Thoracic aorta (tissue), 2 donors: ENCODE measurements at regions not wholly inside any gene's neighbourhood (a gene's known extent, or its start where the extent isn't known, plus 50 kb on each side); places are given as distances from the start of the nearest gene placed in this dataset.

Source experiments
- ATAC-seq: fragments of 150-250 bp; one replicate; pipeline ENCODE4 v1.8.0; 2017; ENCODE audit warnings: low read depth; ENCODE audit not compliant: insufficient number of reproducible peaks, low FRiP score
- DNase-seq: peaks from one replicate; pipeline ENCODE4 v3.0.0-alpha.2; 2020; ENCODE audit warnings: low spot score
- H3K27ac ChIP-seq, 2 donors: fragments of 200-600 bp; sonication (generic); 1 replicate in 1 of 2; 2 replicates in 1 of 2; pipeline ENCODE4 v1.5.1; 2016; ENCODE audit warnings: mild to moderate bottlenecking in 2 of 2, moderate library complexity in 2 of 2
- H3K27me3 ChIP-seq: fragments of 200-600 bp; sonication (generic); replicated peaks from 2 replicates; pipeline ENCODE4 v1.6.0; 2016; ENCODE audit warnings: mild to moderate bottlenecking; ENCODE audit not compliant: insufficient read depth
- H3K36me3 ChIP-seq: fragments of 200-600 bp; sonication (generic); one replicate; pipeline ENCODE4 v1.5.1; 2016
- H3K4me1 ChIP-seq, 2 donors: fragments of 200-600 bp; sonication (generic); 1 replicate in 1 of 2; 2 replicates in 1 of 2; pipeline versions ENCODE4 v1.5.1 to v1.6.0; 2016; ENCODE audit warnings: low read depth in 2 of 2, mild to moderate bottlenecking in 1 of 2; ENCODE audit not compliant: control insufficient read depth in 1 of 2
- H3K4me3 ChIP-seq: fragments of 200-600 bp; sonication (generic); 2 replicates; pipeline ENCODE4 v1.5.1; 2016; ENCODE audit warnings: mild to moderate bottlenecking
- H3K9me3 ChIP-seq: fragments of 200-600 bp; sonication (generic); 2 replicates; pipeline ENCODE4 v1.5.1; 2016
- TF ChIP-seq, protein P1 (sequence below): fragments of 200-600 bp; sonication (generic); IDR thresholded peaks from one replicate; pipeline ENCODE4 v1.5.1; 2019; ENCODE audit warnings: antibody characterized with exemption

GRCh38 chrX:57772637-57773036 is 92.6 kb upstream of the NLRP2B start:
- Histone ChIP-seq H3K4me1 (no peaks in the 10 kb centered on the region), H3K4me3 (no peak overlapping the region), H3K36me3 (no peaks in the 10 kb centered on the region), H3K27me3 (no peaks in the 10 kb centered on the region), H3K9me3 (no peaks in the 10 kb centered on the region), H3K27ac (no peak overlapping the region)
- ATAC-seq (no peak), DNase-seq (no peak)
- TF ChIP-seq, protein P1, sequence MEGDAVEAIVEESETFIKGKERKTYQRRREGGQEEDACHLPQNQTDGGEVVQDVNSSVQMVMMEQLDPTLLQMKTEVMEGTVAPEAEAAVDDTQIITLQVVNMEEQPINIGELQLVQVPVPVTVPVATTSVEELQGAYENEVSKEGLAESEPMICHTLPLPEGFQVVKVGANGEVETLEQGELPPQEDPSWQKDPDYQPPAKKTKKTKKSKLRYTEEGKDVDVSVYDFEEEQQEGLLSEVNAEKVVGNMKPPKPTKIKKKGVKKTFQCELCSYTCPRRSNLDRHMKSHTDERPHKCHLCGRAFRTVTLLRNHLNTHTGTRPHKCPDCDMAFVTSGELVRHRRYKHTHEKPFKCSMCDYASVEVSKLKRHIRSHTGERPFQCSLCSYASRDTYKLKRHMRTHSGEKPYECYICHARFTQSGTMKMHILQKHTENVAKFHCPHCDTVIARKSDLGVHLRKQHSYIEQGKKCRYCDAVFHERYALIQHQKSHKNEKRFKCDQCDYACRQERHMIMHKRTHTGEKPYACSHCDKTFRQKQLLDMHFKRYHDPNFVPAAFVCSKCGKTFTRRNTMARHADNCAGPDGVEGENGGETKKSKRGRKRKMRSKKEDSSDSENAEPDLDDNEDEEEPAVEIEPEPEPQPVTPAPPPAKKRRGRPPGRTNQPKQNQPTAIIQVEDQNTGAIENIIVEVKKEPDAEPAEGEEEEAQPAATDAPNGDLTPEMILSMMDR = no peak

- Histone ChIP-seq H3K27ac (no peak overlapping the region), H3K27me3 (no peaks in the 10 kb centered on the region), H3K36me3 (no peaks in the 10 kb centered on the region), H3K4me1 (no peaks in the 10 kb centered on the region), H3K4me3 (no peak overlapping the region), H3K9me3 (no peaks in the 10 kb centered on the region)
- DNase-seq (no peak), ATAC-seq (no peak)
- TF ChIP-seq, protein P1 = no peak
These were observed 91.6 kb upstream of the NLRP2B start for GRCh38 chrX:57771689-57772088.

GRCh38 chrX:57752866-57753265 is 72.8 kb upstream of the NLRP2B start:
- TF ChIP-seq, protein P1 = no peak
- ATAC-seq = no peak
- no peaks in the 10 kb centered on the region for H3K4me1 ChIP-seq
- no peak for DNase-seq
- H3K9me3 ChIP-seq = no peaks in the 10 kb centered on the region
- no peaks in the 10 kb centered on the region for H3K27me3 ChIP-seq
- no peak overlapping the region for H3K27ac ChIP-seq
- no peak overlapping the region for H3K4me3 ChIP-seq
- no peaks in the 10 kb centered on the region for H3K36me3 ChIP-seq

DNA sequence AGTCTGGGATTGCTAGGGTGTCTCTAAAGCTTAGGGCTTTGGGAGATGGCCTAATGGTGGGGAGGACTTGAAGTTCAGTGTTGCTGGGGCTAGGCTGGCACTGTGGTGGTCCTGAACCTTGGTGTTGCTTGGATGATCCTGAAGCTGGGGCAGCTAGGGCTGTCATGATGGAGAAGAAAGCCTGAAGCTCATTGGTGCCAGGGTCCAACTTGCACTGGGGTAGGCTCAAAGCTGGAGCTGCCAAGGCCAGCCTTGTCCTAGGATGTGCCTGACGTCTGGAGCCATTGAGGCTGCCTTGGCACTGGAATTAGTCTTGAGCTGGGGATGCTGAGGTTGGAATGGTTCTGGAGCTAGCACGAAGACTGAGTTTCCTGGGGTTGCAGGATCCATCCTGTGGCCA is 61.0 kb upstream of the NLRP2B start:
- H3K4me3 ChIP-seq = no peak overlapping the region
- no peaks in the 10 kb centered on the region for H3K27me3 ChIP-seq
- DNase-seq (no peak), ATAC-seq (no peak)
- H3K36me3 ChIP-seq = no peaks in the 10 kb centered on the region
- TF ChIP-seq, protein P1 = no peak
- no peaks in the 10 kb centered on the region for H3K9me3 ChIP-seq
- no peaks in the 10 kb centered on the region for H3K4me1 ChIP-seq
- H3K27ac ChIP-seq = no peak overlapping the region

- no peak overlapping the region for H3K27ac ChIP-seq
- ATAC-seq (no peak), DNase-seq (no peak)
- H3K27me3 ChIP-seq = no peaks in the 10 kb centered on the region
- H3K4me3 ChIP-seq = no peak overlapping the region
- TF ChIP-seq, protein P1 = no peak
- no peaks in the 10 kb centered on the region for H3K9me3 ChIP-seq
- no peaks in the 10 kb centered on the region for H3K4me1 ChIP-seq
- no peaks in the 10 kb centered on the region for H3K36me3 ChIP-seq
These were observed 57.8 kb upstream of the NLRP2B start for GRCh38 chrX:57737881-57738280.
